DLD1 (cell line): ENCODE measurements at regions not wholly inside any gene's neighbourhood (a gene's known extent, or its start where the extent isn't known, plus 50 kb on each side); places are given as distances from the start of the nearest gene placed in this dataset.

Experiments
- in situ Hi-C: cut with HindIII; loops from 2 replicates; pipeline ENCODE4 v1.10.0; 2017; ENCODE audit warnings: low sequenced_read_pairs

DNA sequence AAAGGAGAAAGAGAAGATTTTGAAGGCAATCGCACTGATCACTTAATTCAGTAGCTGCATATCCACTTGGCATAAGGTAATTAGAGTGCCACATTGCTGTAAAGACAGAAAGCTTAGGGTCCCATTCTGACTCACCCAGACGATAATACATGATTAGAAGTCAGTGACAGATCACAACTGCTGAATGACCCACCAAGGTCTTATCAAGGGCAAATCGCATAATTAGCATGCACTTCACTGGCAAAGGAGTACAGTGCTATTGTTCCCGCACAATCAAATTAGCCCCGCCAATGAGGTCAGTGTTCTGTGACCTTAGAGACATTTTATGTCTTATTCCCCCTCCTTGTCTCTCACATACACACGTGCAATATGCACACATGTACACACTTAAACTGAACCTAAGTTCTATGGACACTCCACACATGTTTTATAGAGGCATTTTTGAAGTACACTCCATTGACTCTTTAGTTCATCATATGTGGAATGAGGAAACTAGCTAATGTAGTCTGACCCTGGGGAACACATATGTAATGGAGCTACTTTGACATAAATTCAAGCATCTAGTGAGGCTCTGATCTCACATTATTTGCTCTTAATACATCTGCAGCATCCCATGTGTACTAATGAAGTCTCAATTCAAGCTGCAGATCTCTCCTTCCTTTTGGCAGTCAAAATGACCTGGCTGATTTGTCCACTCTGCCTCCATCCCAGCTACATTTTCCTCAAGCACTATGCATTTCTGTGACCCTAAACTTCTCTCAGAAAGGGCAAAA lies 673.8 kb upstream of the FANCL start:
- in situ Hi-C loops = no loop called here

DNA sequence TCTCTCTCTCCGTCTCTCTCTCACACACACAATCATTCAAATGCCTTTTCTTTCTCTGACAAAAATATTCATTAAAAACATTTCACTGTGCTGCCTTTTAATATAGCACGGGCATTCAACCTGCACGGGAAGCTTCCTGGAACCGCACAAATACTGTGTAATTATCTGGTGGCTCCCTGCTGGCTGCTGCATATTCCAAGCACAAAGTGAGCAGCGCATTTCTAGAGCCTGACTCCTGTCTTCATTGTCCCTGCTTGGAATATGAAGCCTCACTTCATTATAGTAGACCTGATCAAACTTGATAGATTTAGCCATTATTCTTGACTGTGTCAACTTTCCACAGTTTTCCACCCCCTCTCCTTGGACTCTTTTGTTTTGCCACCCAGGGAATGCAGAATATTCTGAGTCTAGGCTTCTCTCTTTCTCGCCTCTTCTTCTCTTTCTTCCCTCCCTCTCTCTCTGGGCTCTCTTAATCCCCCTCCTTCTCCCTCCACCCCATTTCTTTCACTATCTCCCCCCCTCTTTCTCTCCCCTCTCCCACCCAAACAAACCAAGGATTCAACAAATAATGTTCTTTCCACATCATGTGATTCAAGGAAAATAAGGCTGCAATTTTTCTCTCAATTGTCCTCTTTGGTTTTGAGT lies 672.1 kb upstream of the FANCL start:
- in situ Hi-C loops = no loop called here

DNA sequence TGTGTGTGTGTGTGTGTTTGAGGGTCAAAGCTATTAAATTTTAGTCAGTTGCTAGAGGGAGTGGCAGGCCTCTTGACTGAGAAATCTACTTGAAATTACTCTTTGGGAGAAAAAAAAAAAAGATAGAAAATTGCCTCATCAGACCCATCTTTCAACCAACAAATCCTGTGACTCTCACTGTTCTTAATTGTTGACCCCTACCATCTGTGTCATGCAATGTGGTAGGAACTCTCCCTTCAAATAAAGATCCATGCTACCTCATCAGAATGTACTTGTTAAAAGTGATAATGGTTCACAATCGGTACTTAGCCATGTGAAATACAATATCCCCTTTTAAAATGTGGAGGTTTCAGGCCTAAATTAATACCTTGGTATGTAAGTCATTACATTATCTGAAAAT lies 670.8 kb upstream of the FANCL start:
- in situ Hi-C loops = no loop called here

DNA sequence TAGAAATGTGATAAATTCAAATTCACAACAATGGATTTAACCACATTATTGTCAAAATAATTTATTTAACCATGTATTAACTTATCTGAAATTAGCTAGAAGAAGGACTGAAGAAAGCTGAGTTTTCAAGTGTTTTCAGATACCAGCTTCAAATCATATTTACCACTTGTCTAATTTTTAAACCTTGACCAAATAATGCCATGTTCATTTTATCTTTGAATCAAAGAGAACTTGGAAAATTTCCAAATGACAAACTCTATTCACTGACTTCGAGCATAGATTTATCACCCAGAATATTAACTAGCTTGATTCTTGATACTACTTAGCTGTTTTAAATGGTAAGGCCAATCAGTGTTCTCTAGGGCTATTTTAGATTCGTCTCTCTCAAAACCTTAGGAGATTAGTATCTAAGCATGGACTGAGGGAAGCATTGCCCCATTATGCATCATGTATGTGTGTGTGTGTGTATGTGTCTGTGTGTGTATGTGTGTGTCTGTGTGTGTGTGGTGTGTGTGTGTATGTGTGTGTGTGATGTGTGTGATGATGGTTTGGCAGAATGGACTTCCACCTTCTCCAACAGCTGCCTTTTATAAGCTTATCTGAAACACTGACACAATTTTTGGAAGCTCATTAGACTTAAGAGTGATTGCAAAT lies 667.5 kb upstream of the FANCL start:
- in situ Hi-C loops = no loop called here

DNA sequence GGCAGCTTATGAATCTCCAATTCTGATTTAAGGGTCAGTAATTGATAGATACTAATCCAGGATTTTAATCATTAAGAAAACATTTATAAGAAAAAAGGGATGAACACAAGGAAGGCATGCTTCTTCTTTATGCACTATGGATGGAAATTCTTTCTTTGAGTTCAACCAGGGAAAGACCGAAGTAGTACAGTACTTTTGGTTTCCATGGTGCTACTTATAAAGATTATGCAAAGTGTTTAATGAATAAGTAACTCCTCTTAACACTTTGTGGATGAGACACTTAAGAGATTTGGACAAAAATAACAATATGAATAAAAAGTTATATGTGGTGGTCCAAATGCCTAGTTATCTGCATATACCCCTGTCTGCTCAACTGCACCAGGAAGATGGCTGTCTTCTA lies 666.5 kb upstream of the FANCL start:
- in situ Hi-C loops = no loop called here

DNA sequence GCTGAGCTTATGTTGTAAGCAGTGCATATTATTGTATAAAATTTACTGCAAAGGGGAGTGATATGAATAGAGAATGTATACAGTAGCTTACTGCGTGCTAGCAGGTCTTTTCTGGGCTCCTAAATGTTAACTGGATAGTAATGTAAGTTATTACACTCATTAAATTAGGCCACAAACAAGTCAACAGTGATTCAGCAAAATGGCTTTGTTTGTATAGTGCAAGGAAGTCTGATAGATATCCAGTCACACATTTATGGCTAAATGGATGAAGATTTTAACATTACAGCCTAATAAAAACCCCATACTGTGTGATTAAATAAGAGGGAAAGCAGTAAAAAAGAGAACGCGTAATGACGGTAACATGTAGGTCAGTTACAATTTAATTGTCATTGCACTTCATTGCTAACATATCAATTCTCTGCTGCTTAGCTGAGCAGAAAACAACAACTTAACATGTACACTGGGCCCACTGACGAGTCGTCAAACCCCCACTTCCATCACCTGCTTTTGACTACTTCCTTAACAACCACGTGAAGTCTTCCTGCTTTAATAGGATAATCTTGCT lies 665.0 kb upstream of the FANCL start:
- in situ Hi-C loops = no loop called here

DNA sequence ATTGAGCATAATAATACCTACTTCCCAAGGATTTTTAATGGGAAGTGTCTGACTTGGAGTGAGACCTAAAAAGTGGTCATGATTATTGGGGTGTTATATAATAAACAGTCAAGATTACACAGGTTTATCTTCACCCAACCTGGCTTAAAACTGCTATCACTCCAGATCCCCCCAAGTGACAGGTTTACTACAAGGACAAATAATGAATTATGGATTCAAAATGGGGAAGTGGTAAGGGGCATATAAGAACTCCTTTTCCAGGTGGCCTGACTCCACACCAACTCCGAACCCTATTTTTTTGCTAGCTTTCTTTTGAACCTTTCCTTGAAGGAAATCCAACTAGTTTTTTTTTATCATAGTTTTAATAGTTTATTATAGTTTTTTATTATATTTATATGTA lies 663.0 kb upstream of the FANCL start:
- in situ Hi-C loops = no loop called here

DNA sequence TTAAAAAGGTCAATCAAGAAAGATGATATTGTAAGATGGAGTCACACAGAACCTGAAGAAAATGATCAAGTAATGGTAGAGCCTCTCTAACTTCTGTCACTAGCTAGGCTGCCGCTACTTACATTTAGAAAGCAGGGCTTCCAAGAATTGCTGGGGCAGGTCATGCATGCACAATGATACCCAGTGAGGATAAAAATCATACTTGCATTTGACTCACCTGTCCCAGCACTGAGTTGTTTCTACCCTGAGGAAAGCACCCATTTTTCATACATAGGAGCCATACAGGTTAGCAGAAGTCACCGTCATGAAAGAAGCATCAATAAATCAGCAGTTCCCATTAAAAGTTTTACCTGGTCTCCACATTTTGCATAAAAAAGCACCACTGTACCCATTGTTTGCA lies 662.3 kb upstream of the FANCL start:
- in situ Hi-C loops = no loop called here

DNA sequence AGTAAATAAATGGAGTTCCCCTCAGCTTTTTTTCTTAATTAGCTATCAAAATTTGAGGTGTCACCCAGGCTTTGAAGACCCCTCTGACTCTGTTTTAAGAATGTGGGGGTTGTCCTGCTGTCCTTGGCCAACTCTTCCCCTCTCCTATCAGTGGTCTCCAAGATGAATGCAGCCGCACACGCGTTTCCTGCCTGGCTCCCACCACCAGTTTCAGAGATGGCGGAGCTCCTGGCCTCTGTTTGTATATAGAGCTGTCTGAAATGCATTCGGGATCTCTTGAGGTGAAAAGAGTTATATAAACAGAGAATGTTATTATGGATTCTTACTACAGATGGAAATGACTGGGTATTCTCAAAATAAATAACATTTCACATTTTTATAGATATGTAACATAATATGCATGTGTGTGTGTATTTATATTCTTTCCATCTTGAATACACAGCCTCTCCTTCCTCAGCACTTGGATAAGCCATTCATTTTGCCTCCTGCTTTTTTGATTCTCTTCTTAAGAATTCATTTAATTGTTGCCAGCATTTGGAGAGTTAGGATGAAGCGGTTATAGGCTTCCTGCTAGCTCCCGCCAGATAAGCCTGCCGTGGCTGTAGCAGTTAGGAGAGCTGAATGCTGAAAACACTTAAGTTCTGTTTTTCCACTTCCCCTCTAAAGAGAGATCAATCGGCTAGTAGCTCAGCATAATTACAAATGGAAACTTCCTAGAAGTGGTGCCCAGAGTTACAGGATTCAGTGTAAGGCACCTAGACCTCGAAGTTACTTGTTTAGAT lies 659.3 kb upstream of the FANCL start:
- in situ Hi-C loops = no loop called here

DNA sequence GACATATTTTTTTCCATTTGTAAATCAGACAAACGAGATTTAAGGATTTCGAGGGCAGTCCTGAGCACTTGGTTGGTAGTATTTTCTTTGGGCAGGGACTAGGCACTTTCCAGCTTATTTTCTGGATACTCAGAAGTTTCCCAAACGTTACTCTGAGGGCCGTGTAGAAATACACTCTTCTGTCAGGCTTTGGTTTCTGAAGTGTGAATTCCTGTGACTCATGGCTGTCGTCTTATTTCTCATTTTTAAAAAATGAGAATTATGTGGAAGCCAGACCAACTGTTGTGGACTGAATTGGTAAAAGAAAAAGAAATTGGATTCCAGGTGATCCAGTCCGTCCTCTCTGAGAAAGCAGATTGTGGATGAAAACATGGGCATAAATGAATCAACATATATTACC lies 658.6 kb upstream of the FANCL start:
- in situ Hi-C loops = no loop called here

DNA sequence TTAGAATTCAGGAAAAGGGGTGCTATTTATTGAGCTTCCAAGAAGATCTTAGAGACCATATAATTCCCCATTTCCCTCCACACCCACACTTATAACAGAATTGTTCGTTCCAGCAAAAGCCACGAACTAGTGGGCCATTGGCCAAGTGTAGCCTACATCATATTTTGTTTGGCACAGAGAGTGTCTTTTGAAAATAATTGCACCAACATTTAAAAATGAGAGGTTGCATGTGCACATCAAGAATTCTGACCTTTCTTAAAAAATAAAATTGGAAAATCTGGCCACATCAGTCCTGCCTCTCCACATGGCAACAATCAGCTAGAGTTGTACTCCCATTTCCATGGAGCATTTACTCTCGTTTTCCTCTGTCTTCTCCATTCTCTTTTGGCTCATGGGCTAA lies 655.5 kb upstream of the FANCL start:
- in situ Hi-C loops = no loop called here

DNA sequence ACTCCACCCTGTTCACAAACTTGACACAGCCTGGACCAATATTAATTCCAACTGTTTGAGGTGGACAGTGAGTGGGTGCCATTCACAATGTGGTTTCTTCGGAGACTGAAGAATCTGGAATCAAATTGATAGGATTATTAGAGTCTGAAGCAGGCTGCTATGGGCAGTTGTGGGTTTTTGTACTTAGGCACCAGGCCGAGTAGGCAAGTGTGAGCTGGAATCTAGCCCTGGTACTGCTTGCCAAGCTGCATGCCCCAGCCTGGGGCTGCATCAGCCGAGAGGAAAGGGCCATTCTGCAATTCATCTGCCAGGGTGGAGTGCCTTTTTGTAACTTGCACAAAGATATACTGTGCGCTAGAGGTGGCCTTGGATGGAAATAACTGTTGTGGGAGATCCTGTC lies 654.7 kb upstream of the FANCL start:
- in situ Hi-C loops = no loop called here

DNA sequence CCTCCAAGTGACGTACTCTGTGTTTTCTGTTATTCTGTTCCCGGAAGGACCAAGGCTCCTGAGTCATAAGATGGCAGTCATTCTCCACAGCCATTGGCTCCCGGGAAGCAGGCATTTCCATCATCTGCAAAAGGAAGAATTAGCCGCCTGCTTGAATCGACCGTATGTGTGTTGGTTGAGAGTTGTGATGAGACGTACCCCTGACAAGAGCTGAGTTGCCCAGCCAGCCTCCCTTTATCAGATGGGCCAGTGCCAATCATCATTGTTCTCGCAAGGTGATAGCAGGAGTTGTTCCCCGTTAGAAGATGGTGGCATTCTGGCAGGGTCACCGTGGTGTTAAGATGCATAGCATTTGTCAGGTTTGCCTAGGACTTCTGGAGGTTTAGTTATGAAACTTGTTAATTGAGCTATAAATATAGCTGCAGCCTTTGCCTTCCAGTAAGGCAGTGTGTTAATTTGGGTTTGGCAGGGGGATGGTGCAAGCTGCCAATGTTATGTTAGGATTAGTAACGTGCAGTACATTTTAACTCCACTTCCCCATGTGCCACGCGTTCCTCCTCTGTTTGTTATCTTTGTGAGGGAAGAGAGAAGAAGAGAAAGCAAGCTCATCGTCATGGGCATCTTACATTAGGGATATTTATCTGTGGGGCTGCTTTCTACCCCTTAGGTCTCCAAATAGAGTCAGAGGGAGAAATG lies 652.7 kb upstream of the FANCL start:
- in situ Hi-C loops = no loop called here

DNA sequence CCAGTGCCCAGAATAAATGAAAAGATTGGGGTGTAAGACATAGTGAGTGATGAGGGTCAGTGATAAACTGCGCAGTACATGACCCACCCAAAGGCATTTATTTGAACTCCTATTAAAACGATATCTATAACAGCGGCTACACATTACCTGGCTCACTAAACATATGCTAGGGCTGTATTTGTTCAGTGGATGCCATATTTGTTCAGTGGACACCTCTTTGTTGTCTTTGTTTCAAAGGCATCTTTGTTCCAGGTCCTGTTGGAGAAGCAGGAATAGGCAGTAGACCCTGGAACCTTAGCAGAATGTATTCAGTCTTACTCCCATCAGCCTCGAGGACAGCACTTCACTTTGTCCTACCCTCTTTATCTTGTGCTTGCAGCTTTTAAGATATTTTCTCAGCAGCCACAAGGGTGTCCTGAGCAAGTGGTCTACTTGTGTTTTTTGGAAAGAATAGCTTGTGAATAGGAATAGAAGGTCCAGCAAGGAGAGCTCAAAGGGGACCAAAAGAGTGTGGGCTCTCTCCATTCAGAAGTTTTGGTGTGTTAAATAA lies 650.8 kb upstream of the FANCL start:
- in situ Hi-C loops = no loop called here

DNA sequence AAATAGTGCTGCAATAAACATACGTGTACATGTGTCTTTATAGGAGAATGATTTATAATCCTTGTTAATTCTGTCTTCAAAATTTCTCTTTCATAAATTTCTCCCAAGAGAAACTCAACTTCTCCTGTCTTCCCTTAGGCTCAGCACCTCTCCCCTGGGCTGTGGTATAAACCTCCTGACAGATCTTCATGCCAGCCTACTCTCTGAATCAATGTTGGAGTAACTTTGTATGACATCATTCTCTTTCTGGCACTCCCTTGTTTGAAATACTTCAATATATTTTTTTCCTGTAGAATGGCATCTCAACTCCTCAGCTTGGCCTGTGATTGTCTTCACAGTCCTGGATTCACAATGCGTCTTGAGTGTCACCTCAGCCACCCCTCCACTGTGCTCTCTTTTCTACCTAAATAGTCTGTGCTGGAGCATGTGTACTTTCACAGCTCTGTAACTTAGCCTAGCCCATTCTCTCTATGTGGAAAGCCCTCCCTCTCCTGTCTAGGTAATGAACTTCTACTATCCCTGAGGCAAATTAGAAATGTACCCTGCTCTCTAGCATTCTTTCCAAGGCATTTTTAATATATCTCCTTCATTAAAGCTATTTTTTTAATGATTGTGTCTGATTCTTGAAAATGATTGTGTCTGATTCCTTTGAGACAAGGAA lies 649.9 kb upstream of the FANCL start:
- in situ Hi-C loops = no loop called here

DNA sequence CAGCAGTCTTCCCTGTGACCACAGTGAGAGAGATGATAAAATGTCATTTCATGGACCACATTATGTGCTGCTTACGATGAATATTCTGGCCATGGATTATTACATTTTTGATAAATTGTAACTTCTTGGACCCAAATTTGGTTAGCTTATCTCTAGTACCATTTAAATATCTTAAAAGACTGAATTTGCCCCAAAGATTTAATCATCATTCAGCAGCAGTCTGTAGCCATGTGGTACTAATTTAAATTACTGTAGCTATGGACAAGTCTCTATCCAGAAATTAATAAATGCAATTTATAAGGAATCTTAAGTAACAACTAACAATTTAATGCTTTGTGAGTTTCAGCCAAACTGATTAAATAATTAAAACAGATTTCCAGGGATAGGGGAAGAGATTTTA lies 644.9 kb upstream of the FANCL start:
- in situ Hi-C loops = no loop called here

DNA sequence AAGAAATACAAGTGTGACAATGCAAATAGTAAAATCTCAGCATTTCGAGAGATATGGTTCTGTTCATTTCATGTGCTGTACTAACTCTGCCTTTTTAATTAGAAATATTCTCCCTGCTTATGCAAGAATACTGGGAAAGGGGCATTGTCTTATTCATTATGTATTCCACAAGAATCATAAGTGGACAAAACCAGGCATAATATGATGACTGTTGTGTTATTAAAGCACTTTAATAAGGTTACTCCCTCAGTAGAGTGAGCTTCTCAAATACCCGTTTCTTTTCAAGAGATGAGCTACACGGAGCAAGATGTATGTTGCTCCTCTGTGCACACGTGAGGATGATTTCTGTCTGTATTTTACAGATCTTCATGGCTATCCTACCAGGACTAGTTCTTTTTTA lies 638.7 kb upstream of the FANCL start:
- in situ Hi-C loops = no loop called here

DNA sequence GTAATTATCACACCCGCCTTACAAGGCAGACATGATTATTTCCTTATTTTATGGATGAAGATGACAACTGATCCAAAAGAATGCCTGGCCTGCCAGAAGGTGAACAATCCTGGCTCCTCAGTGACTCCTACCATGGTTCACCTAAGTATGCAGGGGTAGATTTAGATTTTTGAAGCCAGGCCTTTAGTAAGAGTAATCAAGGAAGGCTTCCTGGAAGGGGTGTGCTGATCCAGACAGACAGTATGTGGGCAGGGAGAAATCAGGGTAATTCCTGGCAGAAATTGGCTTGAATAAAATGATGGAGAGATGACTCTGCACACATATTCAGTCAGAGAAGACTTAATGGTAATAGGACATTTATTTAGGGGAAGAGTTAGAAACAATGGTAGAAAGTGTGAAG lies 637.7 kb upstream of the FANCL start:
- in situ Hi-C loops = no loop called here

DNA sequence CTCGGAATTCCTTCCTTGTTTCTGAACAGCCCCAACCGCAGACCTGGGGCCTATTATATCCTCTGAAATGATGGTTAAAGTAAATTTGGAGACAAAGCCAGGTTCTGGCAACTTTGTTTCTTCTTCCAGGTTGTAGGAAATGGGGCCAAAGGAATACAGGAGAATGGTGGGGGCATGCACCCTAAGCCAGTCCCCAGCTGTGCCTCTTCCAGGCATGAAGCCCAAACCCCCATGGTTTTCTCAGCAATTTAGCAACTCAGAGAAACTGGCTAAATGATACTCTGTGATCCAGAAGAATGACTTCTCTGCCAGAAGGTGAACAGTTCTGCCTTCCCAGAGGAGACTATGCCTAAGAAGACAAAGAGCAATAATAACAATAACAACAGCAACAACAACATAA lies 635.0 kb upstream of the FANCL start:
- in situ Hi-C loops = no loop called here

DNA sequence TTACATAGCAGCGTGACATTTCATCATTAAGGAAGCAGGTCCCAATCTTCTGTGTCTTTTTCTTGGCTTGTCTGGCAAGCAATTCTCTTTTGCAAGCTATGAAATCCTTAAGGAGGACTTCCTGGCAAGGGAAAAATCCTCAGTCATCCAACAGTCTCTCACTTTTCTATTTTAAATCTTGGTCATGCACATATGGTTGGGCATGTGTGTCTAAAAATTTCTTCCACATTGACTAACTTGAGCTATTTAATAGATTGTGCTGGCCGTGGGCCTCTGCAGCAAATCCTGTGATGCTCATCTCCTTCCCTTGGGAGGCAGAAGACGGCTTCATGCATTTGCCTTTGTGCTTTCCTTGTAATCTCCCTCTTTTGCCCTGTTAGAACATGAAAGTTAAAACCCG lies 634.3 kb upstream of the FANCL start:
- in situ Hi-C loops = no loop called here
